Heart right ventricle (tissue), 16 donors: ENCODE measurements at regions not wholly inside any gene's neighbourhood (a gene's known extent, or its start where the extent isn't known, plus 50 kb on each side); places are given as distances from the start of the nearest gene placed in this dataset.

Source experiments
- ATAC-seq, 8 donors: fragments of 200-7000 bp; cut with Tn5 transposase; one replicate each; pipeline ENCODE4 v1.9.1; 2020; ENCODE audit warnings: mild to moderate bottlenecking in 8 of 8, moderate library complexity in 8 of 8, moderate number of reproducible peaks in 1 of 8
- DNase-seq, 2 donors: peaks; one replicate each; pipeline ENCODE4 v3.0.0-alpha.2; 2020
- H3K27ac ChIP-seq, 10 donors: fragments of 200-600 bp; sonication (generic) in 2 of 10; one replicate each; pipeline versions ENCODE4 v1.5.0 to v1.8.0; 2020 to 2022; ENCODE audit warnings: mild to moderate bottlenecking in 3 of 10
- H3K27me3 ChIP-seq, 7 donors: fragments of 200-600 bp; one replicate each; pipeline ENCODE4 v1.8.0; 2021 to 2022; ENCODE audit warnings: mild to moderate bottlenecking in 2 of 7
- H3K36me3 ChIP-seq, 9 donors: fragments of 200-600 bp; sonication (generic) in 1 of 9; one replicate each; pipeline versions ENCODE4 v1.5.0 to v1.8.0; 2020 to 2022; ENCODE audit warnings: mild to moderate bottlenecking in 2 of 9
- H3K4me1 ChIP-seq, 9 donors: fragments of 200-600 bp; sonication (generic) in 1 of 9; one replicate each; pipeline versions ENCODE4 v1.5.0 to v1.8.0; 2020 to 2022; ENCODE audit warnings: mild to moderate bottlenecking in 4 of 9
- H3K4me3 ChIP-seq, 10 donors: fragments of 200-600 bp; sonication (generic) in 2 of 10; one replicate each; pipeline versions ENCODE4 v1.5.0 to v1.8.0; 2020 to 2022; ENCODE audit warnings: mild to moderate bottlenecking in 7 of 10, moderate library complexity in 2 of 10
- H3K9me3 ChIP-seq, 11 donors: fragments of 200-600 bp in 10 of 11; sonication (generic) in 2 of 11; one replicate each; pipeline versions ENCODE4 v1.5.0 to v1.8.0; 2013 to 2022; ENCODE audit warnings: mild to moderate bottlenecking in 2 of 11, control low read depth in 1 of 11, moderate library complexity in 1 of 11
- WGBS, 2 donors: extraction: QIAGEN DNeasy Blood & Tissue Kit; methylation state at CpG; one replicate each; pipeline ENCODE4 v1.1.7; 2013; ENCODE audit warnings: inconsistent platforms in 1 of 2; 5-methylcytosine and 5-hydroxymethylcytosine counted together
- intact Hi-C, 10 donors: fragments of 100-400 bp; cut with DNase I; formaldehyde crosslinking; loops; one replicate each; pipeline versions ENCODE4 v1.11.1 to v1.14.2; 2022
- TF ChIP-seq, protein P1 (sequence below), 9 donors: fragments of 200-600 bp; sonication (generic) in 2 of 9; IDR thresholded peaks; one replicate each; pipeline versions ENCODE4 v1.5.0 to v1.8.0; 2021 to 2022; ENCODE audit warnings: antibody characterized with exemption in 9 of 9, mild to moderate bottlenecking in 5 of 9, moderate library complexity in 1 of 9
- donor health status: Arrhythmogenic right ventricular cardiomyopathy.
- donor health status: ischemic (EF 13 %, LVEDD 7.1; RV severe dilation, severe dysfunction).
- donor health status: healthy with polysubstance abuse.
- donor health status: DM: no; HTN: yes; CAD: no.
- donor health status: DM: no; HTN: no; CAD: no.
- donor health status: ischemic (EF 25% LVEDD 6.9; RV normal size, moderate dysfunction).
- donor health status: ischemic (EF 25% LVEDD 5.7; RV mildly dilated, moderate dysfunction).
- donor health status: healthy.
- donor health status: DM: yes; HTN: yes; CAD: no.
- donor health status: Ischemic cardiomyopathy.
- donor health status: ischemic (EF 35%, LVEDD 5.7; RV mildly dilated, moderate dysfunction).
- donor health status: nonischemic (EF 11% LVEDD 7.7; RV severe dilation, severe dysfunction).
- donor health status: DM: yes; HTN: yes; CAD: no.
- donor health status: PGD.
- donor health status: ischemic (EF 29% LVEDD 5.4; RV normal size, mild dysfunction).
- donor health status: nonischemic (EF 23%, LVEDD 6.1; RV moderate dilation, normal function).

GRCh38 chr16:82567175-82567574, 59.6 kb upstream of the CDH13 start:
- Histone ChIP-seq H3K4me3 (no peak overlapping the region), H3K27me3 (no peaks in the 10 kb centered on the region), H3K36me3 (no peaks in the 10 kb centered on the region), H3K9me3 (peaks cover 0 to 23% (median 16%) of the 10 kb centered on the region in 11 donors), H3K27ac (peak overlapping the region in 7 of 10 donors; percentile 35 to 68 (median 52)), H3K4me1 (peaks cover 0 to 14% (median 0%) of the 10 kb centered on the region in 9 donors)
- WGBS, 2 donors = 34 to 49% methylated on average over 5 of the region's 5 CpGs
- peak in 1 of 2 donors; percentile 40 for DNase-seq
- intact Hi-C loops = loop anchor here in 1 of 10 donors (10.0 kb wide), 1 partner anchor 302 kb away; no protein-coding TSS in a partner anchor
- TF ChIP-seq, protein P1, sequence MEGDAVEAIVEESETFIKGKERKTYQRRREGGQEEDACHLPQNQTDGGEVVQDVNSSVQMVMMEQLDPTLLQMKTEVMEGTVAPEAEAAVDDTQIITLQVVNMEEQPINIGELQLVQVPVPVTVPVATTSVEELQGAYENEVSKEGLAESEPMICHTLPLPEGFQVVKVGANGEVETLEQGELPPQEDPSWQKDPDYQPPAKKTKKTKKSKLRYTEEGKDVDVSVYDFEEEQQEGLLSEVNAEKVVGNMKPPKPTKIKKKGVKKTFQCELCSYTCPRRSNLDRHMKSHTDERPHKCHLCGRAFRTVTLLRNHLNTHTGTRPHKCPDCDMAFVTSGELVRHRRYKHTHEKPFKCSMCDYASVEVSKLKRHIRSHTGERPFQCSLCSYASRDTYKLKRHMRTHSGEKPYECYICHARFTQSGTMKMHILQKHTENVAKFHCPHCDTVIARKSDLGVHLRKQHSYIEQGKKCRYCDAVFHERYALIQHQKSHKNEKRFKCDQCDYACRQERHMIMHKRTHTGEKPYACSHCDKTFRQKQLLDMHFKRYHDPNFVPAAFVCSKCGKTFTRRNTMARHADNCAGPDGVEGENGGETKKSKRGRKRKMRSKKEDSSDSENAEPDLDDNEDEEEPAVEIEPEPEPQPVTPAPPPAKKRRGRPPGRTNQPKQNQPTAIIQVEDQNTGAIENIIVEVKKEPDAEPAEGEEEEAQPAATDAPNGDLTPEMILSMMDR (IDR thresholded peaks at IDR 0.05) = no peak
- peak; percentile 55 to 98 (median 95) for ATAC-seq

- Histone ChIP-seq H3K4me3 (no peak overlapping the region), H3K9me3 (peaks cover 0 to 23% (median 16%) of the 10 kb centered on the region in 11 donors), H3K36me3 (no peaks in the 10 kb centered on the region), H3K27me3 (no peaks in the 10 kb centered on the region), H3K4me1 (peaks cover 0 to 12% (median 0%) of the 10 kb centered on the region in 9 donors), H3K27ac (no peak overlapping the region)
- DNase-seq (no peak), ATAC-seq (no peak)
- TF ChIP-seq, protein P1 (IDR thresholded peaks at IDR 0.05) = no peak
- WGBS, 2 donors = 87 to 88% methylated on average over 3 of the region's 3 CpGs
- intact Hi-C loops = loop anchor here in 1 of 10 donors (10.0 kb wide), 1 partner anchor 299 kb away; no protein-coding TSS in a partner anchor
Measured at GRCh38 chr16:82563401-82563800, 63.4 kb upstream of the CDH13 start.

DNA sequence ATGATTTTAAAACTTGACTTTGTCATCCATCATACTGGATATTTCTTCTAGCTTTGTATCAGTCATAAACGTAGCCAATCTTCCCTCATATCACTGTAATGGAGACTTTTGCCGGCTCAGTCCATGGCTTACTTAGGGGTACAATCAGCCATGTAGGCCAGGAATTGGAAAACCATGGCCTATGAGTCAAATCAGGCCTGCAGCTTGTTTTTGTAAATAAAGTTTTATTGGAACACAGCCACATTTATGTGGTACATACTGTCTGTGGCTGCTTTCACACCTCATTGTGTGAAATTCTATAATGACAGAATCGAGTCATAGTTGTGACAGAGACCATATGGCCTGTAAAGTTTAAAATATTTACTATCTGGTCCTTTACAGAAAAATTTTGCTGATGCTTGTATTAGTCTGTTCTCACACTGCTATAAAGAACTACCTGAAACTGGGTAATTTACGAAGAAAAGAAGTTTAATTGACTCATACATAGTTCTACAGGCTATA, 64.5 kb upstream of the CDH13 start:
- no peaks in the 10 kb centered on the region for H3K36me3 ChIP-seq
- no peak for ATAC-seq
- WGBS, 2 donors = 85 to 86% methylated on average over 4 of the region's 4 CpGs
- no peak for DNase-seq
- peaks cover 0 to 23% (median 16%) of the 10 kb centered on the region in 11 donors for H3K9me3 ChIP-seq
- H3K4me3 ChIP-seq = no peak overlapping the region
- H3K4me1 ChIP-seq = peaks cover 0 to under 1% (median 0%) of the 10 kb centered on the region in 9 donors
- no peak overlapping the region for H3K27ac ChIP-seq
- TF ChIP-seq, protein P1 (IDR thresholded peaks at IDR 0.05) = no peak
- intact Hi-C loops = loop anchor here in 1 of 10 donors (10.0 kb wide), 1 partner anchor 297 kb away; no protein-coding TSS in a partner anchor
- H3K27me3 ChIP-seq = no peaks in the 10 kb centered on the region

DNA sequence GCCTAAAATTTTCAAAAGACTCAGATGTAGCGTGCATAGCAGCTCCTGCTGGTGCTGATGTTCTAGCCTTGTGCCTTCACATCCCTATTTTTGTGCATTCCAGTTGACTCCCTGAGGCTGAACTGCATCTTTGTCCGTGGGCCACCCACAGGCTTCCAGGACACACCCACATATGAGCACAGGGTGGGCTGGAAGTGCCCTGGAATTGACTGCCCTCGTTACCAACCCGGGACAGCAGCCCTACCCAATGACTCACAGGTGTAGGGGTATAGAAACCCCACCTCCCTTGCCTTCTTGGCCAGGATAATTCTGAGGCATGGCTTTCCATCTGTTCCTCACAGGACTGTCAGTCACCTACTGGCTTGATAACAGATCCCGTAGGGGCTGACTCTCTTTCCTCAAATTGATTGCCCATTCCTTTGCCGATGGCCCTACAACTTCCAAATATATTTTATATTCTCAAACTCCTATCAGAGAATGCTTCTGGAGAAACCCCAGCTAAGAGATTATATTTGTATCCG, 65.9 kb upstream of the CDH13 start:
- TF ChIP-seq, protein P1 (IDR thresholded peaks at IDR 0.05) = no peak
- H3K9me3 ChIP-seq = peaks cover 0 to 23% (median 16%) of the 10 kb centered on the region in 11 donors
- DNase-seq = no peak
- H3K36me3 ChIP-seq = no peaks in the 10 kb centered on the region
- intact Hi-C loops = loop anchor here in 1 of 10 donors (10.0 kb wide), 1 partner anchor 296 kb away; no protein-coding TSS in a partner anchor
- H3K4me1 ChIP-seq = no peaks in the 10 kb centered on the region
- H3K27ac ChIP-seq = no peak overlapping the region
- H3K4me3 ChIP-seq = no peak overlapping the region
- no peak for ATAC-seq
- WGBS, 2 donors = 70 to 72% methylated on average over 7 of the region's 7 CpGs
- no peaks in the 10 kb centered on the region for H3K27me3 ChIP-seq
